RWPE2 (cell line): ENCODE measurements at regions not wholly inside any gene's neighbourhood (a gene's known extent, or its start where the extent isn't known, plus 50 kb on each side); places are given as distances from the start of the nearest gene placed in this dataset.

Experiments used
- ATAC-seq: fragments of 200-7000 bp; cut with Tn5 transposase; 3 replicates; pipeline ENCODE4 v1.9.1; 2021; ENCODE audit warnings: low read depth
- DNase-seq: peaks from one replicate; pipeline ENCODE4 v3.0.0-alpha.2; 2020; ENCODE audit warnings: low spot score
- H3K27ac ChIP-seq: fragments of 450-650 bp; 2 replicates; pipeline ENCODE4 v1.5.1; 2017; ENCODE audit warnings: mild to moderate bottlenecking; ENCODE audit not compliant: poor library complexity, severe bottlenecking
- H3K27me3 ChIP-seq: fragments of 250-450 bp; sonication (Bioruptor Pico); 2 replicates; pipeline ENCODE4 v1.5.1; 2021; ENCODE audit warnings: mild to moderate bottlenecking, moderate library complexity; ENCODE audit not compliant: insufficient read depth, poor library complexity, severe bottlenecking
- H3K36me3 ChIP-seq: fragments of 250-450 bp; sonication (Bioruptor Pico); 2 replicates; pipeline ENCODE4 v1.5.1; 2020; ENCODE audit warnings: low read depth, mild to moderate bottlenecking, moderate library complexity
- H3K4me1 ChIP-seq: fragments of 250-450 bp; sonication (Bioruptor Pico); 2 replicates; pipeline ENCODE4 v1.5.1; 2021; ENCODE audit warnings: mild to moderate bottlenecking, moderate library complexity; ENCODE audit not compliant: insufficient read depth, poor library complexity, severe bottlenecking
- H3K4me3 ChIP-seq: fragments of 250-450 bp; sonication (Bioruptor Pico); 2 replicates; pipeline ENCODE4 v1.5.1; 2021; ENCODE audit warnings: mild to moderate bottlenecking, moderate library complexity; ENCODE audit not compliant: severe bottlenecking
- H3K9me3 ChIP-seq: fragments of 250-450 bp; sonication (Bioruptor Pico); 2 replicates; pipeline ENCODE4 v1.5.1; 2021; ENCODE audit warnings: mild to moderate bottlenecking, moderate library complexity; ENCODE audit not compliant: severe bottlenecking
- CTCF ChIP-seq: fragments of 450-650 bp; IDR thresholded peaks from one replicate; pipeline ENCODE4 v1.5.1; 2017; ENCODE audit warnings: mild to moderate bottlenecking, moderate library complexity; ENCODE audit not compliant: poor library complexity, severe bottlenecking

- Histone ChIP-seq H3K27me3 (no peaks in the 10 kb centered on the region), H3K4me3 (no peak overlapping the region), H3K27ac (no peak overlapping the region), H3K36me3 (no peaks in the 10 kb centered on the region), H3K4me1 (no peaks in the 10 kb centered on the region), H3K9me3 (no peaks in the 10 kb centered on the region)
- TF ChIP-seq CTCF: no peak
- DNase-seq (no peak), ATAC-seq (no peak)
Observed at GRCh38 chr2:122794100-122794499, 1038.6 kb downstream of the TSN start.

GRCh38 chr2:122795763-122796162, 1040.3 kb downstream of the TSN start:
- Histone ChIP-seq H3K27ac (no peak overlapping the region), H3K9me3 (no peaks in the 10 kb centered on the region), H3K27me3 (no peaks in the 10 kb centered on the region), H3K36me3 (no peaks in the 10 kb centered on the region), H3K4me3 (no peak overlapping the region), H3K4me1 (no peaks in the 10 kb centered on the region)
- DNase-seq (no peak), ATAC-seq (no peak)
- TF ChIP-seq CTCF: no peak

- Histone ChIP-seq H3K9me3 (no peaks in the 10 kb centered on the region), H3K36me3 (no peaks in the 10 kb centered on the region), H3K27me3 (no peaks in the 10 kb centered on the region), H3K27ac (no peak overlapping the region), H3K4me1 (no peaks in the 10 kb centered on the region), H3K4me3 (no peak overlapping the region)
- DNase-seq: no peak
- no peak for ATAC-seq
- no peak for TF ChIP-seq CTCF
Observed at GRCh38 chr2:122799391-122799790, 1043.9 kb downstream of the TSN start.

- Histone ChIP-seq H3K4me1 (no peaks in the 10 kb centered on the region), H3K9me3 (no peaks in the 10 kb centered on the region), H3K27me3 (no peaks in the 10 kb centered on the region), H3K36me3 (no peaks in the 10 kb centered on the region), H3K4me3 (no peak overlapping the region), H3K27ac (no peak overlapping the region)
- ATAC-seq (no peak), DNase-seq (no peak)
- no peak for TF ChIP-seq CTCF
Observed at GRCh38 chr2:122800781-122801180, 1045.3 kb downstream of the TSN start.

GRCh38 chr2:122804494-122804893, 1049.0 kb downstream of the TSN start:
- no peaks in the 10 kb centered on the region for H3K27me3 ChIP-seq
- no peaks in the 10 kb centered on the region for H3K36me3 ChIP-seq
- H3K27ac ChIP-seq: no peak overlapping the region
- ATAC-seq (peak; percentile 44; the same call in 1 of the 3 replicates), DNase-seq (no peak)
- no peaks in the 10 kb centered on the region for H3K9me3 ChIP-seq
- no peak for TF ChIP-seq CTCF
- H3K4me3 ChIP-seq: no peak overlapping the region
- no peaks in the 10 kb centered on the region for H3K4me1 ChIP-seq
